ENCODE measurements at regions not wholly inside any gene's neighbourhood (a gene's known extent, or its start where the extent isn't known, plus 50 kb on each side); places are given as distances from the start of the nearest gene placed in this dataset.
"Not testable (repeated sequence)": the region's sequence is repeated elsewhere in the genome, so short reads cannot be mapped to it uniquely, and the experiment has no call there.

DNA sequence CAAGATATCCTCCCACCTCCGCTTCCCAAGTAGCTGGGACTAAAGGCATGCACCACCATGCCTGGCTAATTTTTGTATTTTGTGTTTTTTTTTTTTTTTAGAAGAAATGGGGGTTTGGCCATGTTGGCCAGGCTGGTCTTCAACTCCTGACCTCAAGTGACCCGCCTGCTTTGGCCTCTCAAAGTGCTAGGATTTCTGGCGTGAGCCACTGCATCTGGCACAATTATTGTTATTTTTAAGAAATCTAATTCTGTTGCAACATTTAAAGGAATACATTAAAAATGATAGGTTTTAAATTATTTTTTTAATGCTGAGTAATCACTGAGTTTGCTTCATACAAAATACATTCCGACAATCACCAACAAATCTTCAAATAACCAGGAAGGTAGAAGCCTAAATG, 178.1 kb upstream of the SEMA3E start:
- no peak for DNase-seq (ENCODE audit: low spot score)

DNA sequence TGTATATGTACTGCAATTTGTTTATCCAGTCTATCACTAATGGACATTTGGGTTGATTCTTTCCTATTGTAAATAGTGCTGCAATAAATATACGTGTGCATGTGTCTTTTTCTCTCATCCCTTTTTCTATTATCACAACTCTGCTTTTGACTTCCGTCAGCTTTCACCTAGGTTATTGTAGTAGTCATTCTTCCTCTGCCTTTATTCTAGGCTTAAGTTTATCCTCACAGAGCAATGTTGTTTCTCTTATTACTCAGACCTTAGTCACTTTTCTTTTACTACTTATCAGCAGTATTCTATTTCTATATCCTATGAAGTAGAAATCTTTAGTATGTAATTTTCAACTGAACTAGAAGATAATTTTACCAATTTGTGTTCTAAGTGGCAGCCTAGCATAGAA, 175.3 kb upstream of the SEMA3E start:
- DNase-seq (ENCODE audit: low spot score) = peak; percentile 32

DNA sequence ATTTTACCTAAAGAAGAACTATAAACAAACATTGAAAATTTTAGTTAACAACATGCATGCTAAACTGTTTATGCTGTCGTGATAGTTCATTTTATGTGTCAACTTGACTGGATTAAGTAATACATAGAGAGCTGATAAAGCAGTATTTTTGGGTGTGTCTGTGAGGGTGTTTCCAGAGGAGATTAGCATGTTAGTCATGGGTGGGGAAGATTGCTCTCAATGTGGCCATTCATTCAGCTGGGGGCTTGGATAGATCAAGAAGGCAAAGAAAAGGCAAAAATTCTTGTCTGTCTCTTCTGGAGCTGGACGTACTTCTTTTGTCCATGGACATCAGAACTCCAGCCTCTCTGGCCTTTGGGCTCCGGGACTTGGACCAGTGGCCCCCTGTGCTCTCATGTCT, 172.9 kb upstream of the SEMA3E start:
- no peak for DNase-seq (ENCODE audit: low spot score)

DNA sequence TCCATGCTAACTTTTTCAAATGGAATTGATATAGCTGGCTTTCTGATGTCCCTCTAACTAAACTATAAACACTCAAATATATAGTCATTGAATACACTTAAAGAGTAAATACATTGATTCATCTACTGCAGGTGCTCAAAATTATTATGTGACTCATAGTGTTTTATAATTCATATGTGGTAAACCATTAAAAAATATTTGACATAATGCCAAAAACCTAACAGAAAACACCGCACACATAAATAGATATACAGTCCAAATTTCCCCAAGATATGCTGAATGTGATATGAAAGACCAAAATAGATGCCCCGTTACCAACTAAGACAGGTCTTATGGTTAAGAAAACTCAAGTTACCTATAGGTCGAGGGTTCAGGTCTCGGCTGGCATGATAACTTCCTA, 171.7 kb upstream of the SEMA3E start:
- no peak for DNase-seq (ENCODE audit: low spot score)

DNA sequence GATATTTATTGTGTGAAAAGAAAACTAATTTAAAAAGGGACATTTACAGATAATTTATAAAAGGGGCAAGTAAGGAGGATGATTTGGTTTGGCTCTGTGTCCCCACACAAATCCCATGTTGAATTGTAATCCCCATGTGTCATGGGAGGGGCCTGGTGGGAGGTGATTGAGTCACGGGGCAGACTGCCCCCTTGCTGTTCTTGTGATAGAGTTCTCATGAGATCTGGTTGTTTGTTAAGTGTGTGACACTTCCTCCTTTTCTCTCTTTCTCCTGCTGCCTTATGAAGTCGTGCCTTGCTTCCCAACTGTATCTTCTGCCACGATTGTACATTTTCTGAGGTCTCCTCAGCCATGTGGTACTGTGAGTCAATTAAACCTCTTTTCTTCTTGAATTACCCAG, 171.0 kb upstream of the SEMA3E start:
- DNase-seq (ENCODE audit: low spot score) = peak; percentile 11

DNA sequence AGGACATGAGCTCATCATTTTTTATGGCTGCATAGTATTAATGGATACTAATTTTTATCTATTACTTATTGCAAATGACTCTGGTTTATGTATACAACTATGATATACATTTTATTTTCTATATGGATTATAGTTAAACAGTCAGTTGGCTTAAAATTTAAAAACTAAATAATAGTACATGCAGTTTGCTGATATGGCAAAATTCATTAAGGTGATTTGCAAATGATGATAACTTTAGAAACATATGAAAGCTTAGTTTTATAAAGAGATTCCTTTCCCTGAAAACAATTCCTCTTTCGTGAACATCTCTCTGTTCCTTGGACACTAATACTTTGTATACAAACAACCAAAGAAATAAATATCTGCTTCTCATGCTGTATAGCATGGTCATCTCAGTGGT, 165.5 kb upstream of the SEMA3E start:
- DNase-seq (ENCODE audit: low spot score) = no peak

DNA sequence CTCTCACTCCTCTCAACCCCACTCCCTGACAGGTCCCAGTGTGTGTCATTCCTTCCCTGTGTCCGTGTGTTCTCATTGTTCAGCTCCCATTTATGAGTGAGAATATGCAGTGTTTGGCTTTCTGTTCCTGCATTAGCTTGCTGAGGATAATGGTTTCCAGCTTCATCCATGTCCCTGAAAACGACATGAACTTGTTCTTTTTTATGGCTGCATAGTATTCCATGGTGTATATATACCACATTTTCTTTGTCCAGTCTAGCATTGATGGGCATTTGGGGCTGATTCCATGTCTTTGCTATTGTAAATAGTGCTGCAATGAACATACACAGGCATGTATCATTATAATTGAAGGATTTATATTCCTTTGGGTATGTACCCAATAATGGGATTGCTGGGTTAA, 163.6 kb upstream of the SEMA3E start:
- not testable (repeated sequence) for DNase-seq (ENCODE audit: low spot score)

DNA sequence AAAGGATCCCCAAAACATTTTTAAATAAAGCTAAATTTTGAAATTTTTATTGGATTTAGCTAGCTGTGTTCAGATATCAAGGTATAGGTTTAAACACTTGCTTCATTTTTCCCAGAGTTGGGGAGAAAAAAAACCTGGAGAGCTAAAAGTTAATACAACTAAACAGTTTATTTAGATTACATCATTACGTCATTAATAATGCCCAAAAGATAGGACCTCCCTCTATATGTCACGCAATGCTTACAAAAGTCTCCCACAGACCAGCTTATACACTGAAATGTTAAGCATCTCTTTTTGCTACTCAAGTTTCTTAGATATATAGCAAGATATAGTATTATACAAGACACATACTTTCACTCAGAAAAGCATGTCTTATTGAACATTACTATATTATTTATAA, 160.0 kb upstream of the SEMA3E start:
- DNase-seq (ENCODE audit: low spot score) = no peak

DNA sequence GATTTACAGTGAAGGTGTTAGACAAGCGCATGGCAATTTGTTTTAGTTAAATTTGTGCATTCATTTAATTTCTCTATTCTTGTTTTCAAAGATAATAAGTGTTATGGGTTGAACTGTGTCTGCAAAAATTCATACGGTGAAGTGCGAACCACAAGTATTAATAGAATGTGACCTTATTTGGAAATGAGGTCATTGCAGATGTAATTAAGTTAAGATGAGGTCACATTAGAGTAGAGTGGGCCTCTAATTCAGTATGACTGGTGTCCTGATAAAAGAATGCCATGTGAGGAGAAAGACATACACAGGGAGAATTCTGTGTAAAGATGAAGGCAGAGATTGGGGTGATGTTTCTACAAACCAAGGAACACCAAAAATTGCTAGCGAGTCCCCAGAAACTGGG, 158.8 kb upstream of the SEMA3E start:
- DNase-seq (ENCODE audit: low spot score) = no peak

DNA sequence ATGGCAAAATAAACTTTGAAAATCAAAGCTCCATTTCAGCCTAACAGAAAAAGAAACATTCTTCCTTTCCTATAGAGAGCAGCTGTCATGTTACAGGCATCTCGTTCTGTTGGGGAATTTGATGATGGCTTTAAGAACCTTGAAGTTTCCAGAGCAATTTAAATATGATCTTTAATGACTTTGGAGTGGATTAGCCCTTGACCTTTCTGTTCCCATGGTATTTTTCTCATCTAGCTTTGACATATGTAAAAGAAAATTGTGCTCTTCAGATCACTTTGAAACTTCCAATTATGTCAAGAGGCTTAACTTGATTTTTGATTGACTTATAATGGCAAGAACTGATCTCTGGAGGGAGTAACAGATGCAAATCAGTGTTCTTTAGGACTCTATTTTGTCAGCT, 157.6 kb upstream of the SEMA3E start:
- no peak for DNase-seq (ENCODE audit: low spot score)

DNA sequence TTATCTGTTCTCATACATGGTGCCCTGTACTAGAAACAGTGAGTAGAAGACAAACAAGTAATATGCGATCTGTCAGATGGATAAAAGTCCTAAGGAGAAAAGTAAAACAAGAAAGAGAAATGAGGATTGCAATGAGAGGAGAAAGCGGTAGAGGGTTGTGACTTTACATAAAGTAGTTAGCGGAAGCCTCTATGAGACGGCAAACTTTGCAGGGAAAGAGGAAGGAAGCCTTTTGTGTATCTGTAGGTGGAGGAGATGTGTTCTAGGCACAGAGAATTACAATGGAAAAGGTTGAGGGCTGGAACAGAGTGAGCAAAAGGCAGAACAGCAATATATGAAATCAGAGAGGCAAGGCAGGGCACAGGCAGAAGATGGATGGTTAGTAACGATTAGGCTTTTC, 150.4 kb upstream of the SEMA3E start:
- no peak for DNase-seq (ENCODE audit: low spot score)

DNA sequence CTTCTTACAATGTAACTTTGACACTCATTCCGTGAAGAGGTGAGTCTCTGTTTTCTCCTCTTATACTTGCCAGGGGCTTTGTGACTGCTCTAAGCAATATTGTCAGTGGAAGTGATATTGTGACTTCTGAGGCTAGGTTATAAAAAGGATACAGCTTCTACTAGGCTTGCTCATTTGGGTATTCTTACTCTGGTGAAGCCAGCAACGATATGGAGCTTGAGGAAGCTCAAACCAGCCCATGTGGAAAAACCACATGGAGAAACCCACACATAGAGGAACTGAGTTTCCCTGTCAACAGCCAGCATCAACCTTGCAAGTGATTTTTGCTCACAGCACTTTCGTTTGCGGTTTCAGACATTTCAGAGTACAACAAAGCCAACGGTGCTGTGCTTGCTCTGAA, 149.6 kb upstream of the SEMA3E start:
- no peak for DNase-seq (ENCODE audit: low spot score)

DNA sequence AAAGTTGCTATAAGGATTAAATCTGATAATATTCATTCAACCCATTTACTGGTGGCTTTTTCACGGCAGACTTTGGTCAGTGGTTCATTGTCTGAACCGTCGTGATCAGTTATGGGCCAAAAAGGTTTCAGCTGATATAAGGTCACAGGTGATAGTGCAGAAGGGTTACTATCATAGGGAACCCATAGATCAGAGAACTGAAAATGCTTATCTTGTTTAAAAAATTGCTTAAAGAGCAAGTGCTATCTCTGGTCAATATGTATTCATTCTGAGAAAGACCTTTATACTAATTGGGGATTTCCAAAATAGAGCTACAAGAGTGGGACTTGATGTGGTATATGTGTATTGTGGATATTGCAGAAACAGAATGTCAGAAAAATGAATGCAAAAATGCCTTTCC, 147.8 kb upstream of the SEMA3E start:
- no peak for DNase-seq (ENCODE audit: low spot score)

DNA sequence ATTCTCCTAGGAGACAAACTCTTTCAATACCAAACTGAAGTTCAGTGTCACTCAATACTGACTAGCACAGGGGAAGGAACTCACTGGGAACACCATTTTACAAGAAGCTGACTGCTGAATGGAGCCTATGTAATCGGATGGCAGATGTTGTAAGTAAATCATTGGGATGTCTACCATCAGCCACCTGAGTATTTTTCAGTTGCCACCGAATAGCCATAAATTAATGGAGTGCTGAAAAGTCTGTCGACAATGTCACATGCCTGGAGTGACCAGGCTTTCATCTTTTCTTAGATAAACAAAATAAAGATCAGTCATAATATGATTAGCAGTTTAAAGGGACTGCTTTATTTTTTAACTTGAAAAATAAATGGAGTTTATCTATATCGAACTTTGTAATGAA, 145.9 kb upstream of the SEMA3E start:
- peak; percentile 25 for DNase-seq (ENCODE audit: low spot score)

DNA sequence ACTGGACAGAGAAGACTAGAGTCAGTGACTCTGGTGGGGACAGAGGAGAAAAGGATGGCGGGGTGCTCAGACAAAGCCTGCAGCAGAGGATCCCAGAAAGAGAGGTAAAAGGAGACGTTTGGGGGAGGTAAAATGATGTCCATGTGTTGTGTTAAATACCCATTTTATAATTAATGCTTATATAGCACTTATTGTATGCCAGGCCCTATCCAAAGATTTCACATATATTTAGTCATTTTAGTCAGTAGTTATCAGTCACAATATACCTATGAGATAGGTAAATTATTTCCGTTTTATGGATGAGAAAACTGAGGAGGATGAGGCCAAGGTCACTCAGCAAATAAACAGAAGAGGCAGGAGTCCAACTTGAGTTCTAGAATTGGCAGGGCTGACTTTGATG, 144.6 kb upstream of the SEMA3E start:
- DNase-seq (ENCODE audit: low spot score) = no peak

DNA sequence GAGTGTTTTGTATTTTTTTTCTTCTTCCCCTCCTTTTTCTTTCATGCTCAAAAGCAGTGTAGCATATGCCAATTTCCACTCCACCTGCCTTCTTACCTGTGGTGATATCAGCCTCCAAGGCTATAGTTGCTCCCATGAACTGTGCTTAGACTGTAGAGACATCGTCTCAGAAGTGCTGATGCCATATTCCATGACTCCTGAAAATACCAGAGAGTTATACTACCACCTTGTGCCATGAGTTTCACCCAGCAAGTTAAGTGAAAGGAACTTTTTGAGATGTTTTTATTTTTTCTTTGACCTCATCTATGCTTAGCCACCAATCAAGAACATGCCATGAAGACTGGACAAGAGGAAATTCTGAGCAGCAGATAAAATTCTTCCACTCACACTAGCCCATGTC, 142.8 kb upstream of the SEMA3E start:
- DNase-seq (ENCODE audit: low spot score) = no peak

DNA sequence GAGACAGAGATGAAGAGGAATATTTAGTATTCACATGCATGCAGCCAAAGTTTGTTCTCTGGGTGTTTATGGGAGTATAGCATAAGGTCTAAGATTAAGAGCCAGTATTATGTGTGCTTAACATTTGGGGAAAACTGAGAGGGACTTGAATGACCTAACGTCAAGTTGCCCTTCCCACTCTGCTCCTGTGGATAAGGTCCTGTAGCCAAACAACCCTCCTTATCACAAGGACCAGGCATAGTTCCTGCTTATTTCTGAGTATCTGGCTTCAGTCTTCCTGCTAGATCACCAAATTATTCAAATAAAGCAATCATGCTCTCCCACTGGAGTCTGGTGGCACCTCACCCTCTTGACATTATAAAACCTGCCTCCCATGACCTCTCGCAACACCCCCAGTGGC, 137.9 kb upstream of the SEMA3E start:
- DNase-seq (ENCODE audit: low spot score) = no peak

DNA sequence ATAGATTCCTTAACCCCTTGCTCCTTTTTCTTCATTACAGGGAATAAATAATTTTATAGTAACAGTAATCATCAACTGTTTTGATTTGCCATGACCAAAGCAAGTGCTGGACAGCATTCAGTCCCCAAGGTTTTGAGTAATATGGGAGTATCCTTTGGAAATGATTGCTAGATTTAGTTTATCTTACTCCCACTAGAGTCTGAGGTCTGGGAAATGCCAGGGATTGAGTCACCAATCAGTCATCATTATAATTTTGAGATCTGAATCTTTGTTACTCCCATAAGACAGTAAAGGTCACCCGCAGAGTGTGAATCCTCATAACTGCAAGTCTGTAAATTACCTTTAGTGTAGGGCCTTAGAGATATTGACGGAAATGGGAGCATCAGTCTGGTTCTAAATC, 133.7 kb upstream of the SEMA3E start:
- peak; percentile 37 for DNase-seq (ENCODE audit: low spot score)

DNA sequence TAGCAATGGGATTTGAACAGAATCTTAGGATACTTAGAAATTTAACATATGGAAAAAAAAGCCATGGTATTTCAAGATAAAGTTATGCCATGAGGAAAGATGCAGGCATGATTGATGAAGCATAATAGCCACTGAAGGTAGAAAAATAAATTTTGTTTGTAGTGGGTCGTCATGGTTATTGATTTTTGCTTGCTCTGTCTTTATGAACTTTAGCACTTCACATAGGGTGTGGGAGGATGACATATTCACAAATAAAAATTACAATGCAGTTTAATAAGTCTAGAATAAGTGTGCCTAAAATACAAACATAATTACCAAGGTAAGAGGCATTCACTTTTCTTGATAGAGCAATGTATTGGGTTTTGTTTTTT, 129.1 kb upstream of the SEMA3E start:
- no peak for DNase-seq (ENCODE audit: low spot score)

DNA sequence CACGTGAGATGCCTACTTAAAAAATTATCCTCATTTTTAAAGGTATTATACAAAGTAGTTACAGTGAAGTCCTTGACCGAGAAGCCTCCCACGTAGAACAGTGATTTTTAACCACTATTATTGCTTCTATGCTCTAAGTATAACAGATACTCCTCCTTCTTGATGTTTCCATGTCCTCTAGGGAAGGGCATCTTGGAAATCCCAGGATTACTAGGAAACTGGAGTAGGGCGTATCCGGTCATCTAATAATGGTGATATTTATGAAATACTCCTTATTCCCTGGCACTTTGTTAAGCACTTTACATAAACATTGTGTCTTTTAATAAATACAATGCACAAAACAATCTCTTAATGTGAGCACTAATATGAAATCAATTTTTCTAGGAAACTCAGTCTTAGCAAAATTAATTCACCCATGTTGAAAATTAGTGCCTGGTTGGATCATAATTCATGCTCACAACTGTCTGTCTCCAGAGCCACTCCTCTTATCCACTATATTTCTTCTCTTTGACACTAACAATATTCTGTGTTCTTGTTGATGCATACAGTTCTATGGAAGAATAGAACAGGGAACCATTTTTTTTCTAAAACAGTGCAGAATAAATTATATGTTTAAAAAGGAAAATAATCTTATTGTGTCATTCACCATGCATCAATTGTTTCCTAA, 128.6 kb upstream of the SEMA3E start:
- no peak for DNase-seq (ENCODE audit: low spot score)

DNA sequence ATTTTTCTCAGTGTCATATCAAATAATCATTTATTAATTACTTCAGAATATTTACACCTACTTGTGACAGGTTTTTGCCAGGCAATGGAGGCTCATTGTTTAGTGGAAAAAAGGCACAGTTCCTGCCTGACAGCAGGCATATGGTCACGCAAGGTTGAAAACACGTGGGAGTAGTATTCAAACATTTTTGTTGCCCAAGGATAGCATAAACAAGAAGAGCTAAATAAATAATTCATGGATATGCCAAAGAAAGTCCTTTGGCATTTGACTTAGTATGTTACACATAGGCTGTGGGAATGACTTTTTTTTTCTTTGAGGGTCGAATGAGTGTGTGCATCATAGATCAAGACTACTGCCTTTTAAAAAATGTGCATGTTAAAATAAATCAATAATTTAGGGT, 120.5 kb upstream of the SEMA3E start:
- DNase-seq (ENCODE audit: low spot score) = no peak

DNA sequence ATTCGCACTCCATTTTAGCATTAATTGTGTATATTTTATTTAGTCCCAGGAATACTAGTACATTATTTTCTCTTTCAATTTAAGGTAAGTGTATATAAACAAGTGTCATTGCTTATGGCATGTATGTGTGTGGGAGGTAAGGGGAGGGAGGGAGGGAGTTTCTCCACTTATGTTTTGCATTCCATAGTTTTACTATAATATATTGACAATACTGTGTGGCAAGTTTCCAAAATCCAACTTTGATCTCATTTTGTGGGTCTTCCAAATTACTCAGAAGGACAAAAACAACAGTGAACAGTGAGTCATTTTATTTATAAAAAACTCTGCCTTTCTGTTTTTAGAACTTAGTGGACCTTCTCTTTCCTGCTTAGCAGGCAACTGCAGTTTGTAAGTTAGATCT, 102.3 kb upstream of the SEMA3E start:
- DNase-seq (ENCODE audit: low spot score) = no peak

DNA sequence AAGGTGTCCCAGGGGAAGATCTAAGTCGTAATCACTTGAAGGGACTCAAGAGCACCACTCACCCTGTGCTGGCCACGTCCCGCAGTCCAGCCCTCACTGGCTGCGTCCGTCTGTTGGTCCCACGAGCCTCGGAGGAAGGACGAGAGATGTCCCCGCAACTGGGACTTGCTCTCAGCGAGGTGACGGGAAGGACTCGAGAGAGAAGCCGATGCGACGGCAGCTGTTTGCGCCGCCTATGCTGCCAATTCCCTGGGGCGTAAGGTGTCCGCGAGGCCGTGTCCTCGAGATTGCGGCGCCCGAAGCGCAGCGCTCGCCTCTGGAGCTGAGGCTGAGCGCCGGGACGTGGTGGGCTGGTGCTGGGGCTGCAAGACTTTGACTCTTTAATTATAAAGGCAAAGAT, 100.6 kb upstream of the SEMA3E start:
- no peak for DNase-seq (ENCODE audit: low spot score)

DNA sequence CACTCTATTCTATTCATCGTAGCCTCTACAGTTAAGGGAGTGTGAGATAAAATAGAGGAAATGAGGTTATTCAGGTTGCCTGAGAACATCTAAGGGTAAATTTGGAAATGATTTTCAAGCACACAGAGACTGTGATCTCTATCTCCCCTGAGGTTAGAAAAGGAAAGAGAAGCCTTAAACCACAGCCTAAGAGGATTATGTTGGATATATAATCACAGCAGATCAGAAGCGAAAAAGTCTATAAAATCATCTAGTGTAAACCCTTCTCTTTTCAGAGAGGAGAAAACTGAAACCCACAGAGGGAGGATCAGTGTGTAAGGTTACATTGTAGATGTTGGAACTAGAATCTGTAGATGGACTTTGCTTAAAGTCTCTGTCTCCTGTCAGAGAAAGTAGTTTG, 90.6 kb upstream of the SEMA3E start:
- no peak for DNase-seq (ENCODE audit: low spot score)
